Prostate gland (tissue), 2 donors: ENCODE measurements at regions not wholly inside any gene's neighbourhood (a gene's known extent, or its start where the extent isn't known, plus 50 kb on each side); places are given as distances from the start of the nearest gene placed in this dataset.

Experiments
- POLR2A ChIP-seq: fragments of 450-650 bp; IDR thresholded peaks from one replicate; pipeline ENCODE4 v1.6.1; 2016; ENCODE audit warnings: antibody characterized with exemption, mild to moderate bottlenecking
- TF ChIP-seq, protein P1 (sequence below), 4 experiments: fragments of 200-600 bp in 2 of 4; fragments of 450-650 bp in 2 of 4; sonication (generic) in 2 of 4; IDR thresholded peaks; 1 replicate in 3 of 4; 2 replicates in 1 of 4; pipeline ENCODE4 v1.5.1; 2016 to 2019; ENCODE audit warnings: antibody characterized with exemption in 4 of 4, mild to moderate bottlenecking in 2 of 4, moderate library complexity in 2 of 4

DNA sequence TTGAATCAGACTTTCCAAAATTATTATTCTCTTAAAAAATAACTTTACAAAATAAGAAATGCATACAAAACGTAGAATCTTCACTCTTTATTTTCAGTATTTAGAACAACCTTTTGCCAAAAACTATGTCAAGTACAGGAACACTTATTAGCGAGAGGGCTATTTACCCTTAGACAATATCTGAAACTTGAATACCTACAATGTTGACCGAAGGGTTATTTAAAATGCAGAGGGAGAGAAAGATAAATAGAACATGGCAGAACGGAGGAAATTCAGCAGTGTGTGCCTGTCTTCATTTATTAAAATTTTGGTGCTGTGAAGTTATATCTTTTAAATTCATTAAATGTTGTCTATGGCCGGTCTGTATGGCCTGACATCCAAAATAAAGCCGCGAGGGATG, 198.8 kb downstream of the EFNB2 start:
- TF ChIP-seq, protein P1, sequence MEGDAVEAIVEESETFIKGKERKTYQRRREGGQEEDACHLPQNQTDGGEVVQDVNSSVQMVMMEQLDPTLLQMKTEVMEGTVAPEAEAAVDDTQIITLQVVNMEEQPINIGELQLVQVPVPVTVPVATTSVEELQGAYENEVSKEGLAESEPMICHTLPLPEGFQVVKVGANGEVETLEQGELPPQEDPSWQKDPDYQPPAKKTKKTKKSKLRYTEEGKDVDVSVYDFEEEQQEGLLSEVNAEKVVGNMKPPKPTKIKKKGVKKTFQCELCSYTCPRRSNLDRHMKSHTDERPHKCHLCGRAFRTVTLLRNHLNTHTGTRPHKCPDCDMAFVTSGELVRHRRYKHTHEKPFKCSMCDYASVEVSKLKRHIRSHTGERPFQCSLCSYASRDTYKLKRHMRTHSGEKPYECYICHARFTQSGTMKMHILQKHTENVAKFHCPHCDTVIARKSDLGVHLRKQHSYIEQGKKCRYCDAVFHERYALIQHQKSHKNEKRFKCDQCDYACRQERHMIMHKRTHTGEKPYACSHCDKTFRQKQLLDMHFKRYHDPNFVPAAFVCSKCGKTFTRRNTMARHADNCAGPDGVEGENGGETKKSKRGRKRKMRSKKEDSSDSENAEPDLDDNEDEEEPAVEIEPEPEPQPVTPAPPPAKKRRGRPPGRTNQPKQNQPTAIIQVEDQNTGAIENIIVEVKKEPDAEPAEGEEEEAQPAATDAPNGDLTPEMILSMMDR (IDR thresholded peaks at IDR 0.05) = no peak
- no peak for TF ChIP-seq POLR2A
